ENCODE measurements at regions not wholly inside any gene's neighbourhood (a gene's known extent, or its start where the extent isn't known, plus 50 kb on each side); places are given as distances from the start of the nearest gene placed in this dataset.

DNA sequence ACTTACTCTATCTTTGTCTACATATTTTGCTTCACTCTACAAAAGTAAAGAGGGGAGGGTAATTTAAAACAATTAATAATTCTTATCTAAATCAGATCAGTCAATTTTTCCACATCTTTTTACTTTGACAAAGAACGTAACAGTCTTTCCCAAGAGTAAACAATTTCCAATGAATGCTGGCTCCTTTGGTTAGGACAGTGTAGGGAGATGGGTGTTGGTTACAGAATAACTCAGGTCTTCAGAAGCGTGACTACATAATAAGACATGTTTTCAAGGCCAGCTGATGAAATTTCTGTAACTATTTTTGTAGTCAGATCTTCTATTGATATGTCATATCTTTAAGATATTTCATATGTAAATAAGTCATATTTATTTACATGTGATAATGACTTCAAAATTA lies 183.0 kb upstream of the CAND1 start:
- TF ChIP-seq, protein P1, sequence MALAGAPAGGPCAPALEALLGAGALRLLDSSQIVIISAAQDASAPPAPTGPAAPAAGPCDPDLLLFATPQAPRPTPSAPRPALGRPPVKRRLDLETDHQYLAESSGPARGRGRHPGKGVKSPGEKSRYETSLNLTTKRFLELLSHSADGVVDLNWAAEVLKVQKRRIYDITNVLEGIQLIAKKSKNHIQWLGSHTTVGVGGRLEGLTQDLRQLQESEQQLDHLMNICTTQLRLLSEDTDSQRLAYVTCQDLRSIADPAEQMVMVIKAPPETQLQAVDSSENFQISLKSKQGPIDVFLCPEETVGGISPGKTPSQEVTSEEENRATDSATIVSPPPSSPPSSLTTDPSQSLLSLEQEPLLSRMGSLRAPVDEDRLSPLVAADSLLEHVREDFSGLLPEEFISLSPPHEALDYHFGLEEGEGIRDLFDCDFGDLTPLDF (CRISPR knock-in tag; IDR thresholded peaks at IDR 0.05) = no peak
- no peak for TF ChIP-seq ZSCAN30 (CRISPR knock-in tag; IDR thresholded peaks at IDR 0.05)
- TF ChIP-seq MAFF (IDR thresholded peaks at IDR 0.05; ENCODE audit: low read depth, low read length) = no peak
- no peak for TF ChIP-seq SP2 (CRISPR knock-in tag; IDR thresholded peaks at IDR 0.05)
- TF ChIP-seq SCMH1 (CRISPR knock-in tag; IDR thresholded peaks at IDR 0.05; ENCODE audit: borderline replicate concordance) = no peak
- no peak for TF ChIP-seq CTCF (CRISPR knock-in tag; IDR thresholded peaks at IDR 0.05)

Data from HepG2 (cell line).